Choroid plexus epithelial cell (primary cell): ENCODE measurements at regions not wholly inside any gene's neighbourhood (a gene's known extent, or its start where the extent isn't known, plus 50 kb on each side); places are given as distances from the start of the nearest gene placed in this dataset.

ENCODE experiments used
- DNase-seq: peaks from one replicate; pipeline ENCODE4 v3.0.0-alpha.2; 2010; ENCODE audit warnings: low read depth
- H3K4me3 ChIP-seq: 2 replicates; pipeline ENCODE4 v1.5.1; 2011; ENCODE audit warnings: low read depth, mild to moderate bottlenecking, control low read depth, low read length, moderate library complexity
- TF ChIP-seq, protein P1 (sequence below): conservative IDR thresholded peaks from 2 replicates; pipeline ENCODE4 v1.5.1; 2011; ENCODE audit warnings: low read depth, mild to moderate bottlenecking, control low read depth, inconsistent platforms, low read length, moderate library complexity

DNA sequence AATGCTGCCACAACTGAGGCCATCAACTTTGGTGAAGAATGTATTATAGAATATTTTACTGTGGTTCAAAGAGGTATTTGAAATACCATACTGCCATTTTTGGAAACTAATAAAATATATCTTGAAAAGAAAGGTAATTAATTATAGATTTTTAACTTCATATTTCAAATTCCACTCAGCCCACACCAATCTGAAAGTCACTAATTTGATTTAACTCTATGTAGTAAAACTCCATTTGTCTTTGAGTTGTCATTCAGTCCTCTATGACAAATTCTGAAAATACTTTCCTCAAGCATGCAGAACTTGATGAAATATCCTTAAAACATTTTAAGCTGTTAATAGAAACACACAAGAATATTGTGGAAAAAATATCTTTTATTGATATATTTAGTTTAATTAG is 1196.7 kb upstream of the CITED2 start:
- H3K4me3 ChIP-seq = no peak overlapping the region
- TF ChIP-seq, protein P1, sequence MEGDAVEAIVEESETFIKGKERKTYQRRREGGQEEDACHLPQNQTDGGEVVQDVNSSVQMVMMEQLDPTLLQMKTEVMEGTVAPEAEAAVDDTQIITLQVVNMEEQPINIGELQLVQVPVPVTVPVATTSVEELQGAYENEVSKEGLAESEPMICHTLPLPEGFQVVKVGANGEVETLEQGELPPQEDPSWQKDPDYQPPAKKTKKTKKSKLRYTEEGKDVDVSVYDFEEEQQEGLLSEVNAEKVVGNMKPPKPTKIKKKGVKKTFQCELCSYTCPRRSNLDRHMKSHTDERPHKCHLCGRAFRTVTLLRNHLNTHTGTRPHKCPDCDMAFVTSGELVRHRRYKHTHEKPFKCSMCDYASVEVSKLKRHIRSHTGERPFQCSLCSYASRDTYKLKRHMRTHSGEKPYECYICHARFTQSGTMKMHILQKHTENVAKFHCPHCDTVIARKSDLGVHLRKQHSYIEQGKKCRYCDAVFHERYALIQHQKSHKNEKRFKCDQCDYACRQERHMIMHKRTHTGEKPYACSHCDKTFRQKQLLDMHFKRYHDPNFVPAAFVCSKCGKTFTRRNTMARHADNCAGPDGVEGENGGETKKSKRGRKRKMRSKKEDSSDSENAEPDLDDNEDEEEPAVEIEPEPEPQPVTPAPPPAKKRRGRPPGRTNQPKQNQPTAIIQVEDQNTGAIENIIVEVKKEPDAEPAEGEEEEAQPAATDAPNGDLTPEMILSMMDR = no peak
- no peak for DNase-seq

GRCh38 chr6:140567466-140567865 is 1193.0 kb upstream of the CITED2 start:
- no peak overlapping the region for H3K4me3 ChIP-seq
- peak; percentile 39 for DNase-seq
- TF ChIP-seq, protein P1 = no peak

DNA sequence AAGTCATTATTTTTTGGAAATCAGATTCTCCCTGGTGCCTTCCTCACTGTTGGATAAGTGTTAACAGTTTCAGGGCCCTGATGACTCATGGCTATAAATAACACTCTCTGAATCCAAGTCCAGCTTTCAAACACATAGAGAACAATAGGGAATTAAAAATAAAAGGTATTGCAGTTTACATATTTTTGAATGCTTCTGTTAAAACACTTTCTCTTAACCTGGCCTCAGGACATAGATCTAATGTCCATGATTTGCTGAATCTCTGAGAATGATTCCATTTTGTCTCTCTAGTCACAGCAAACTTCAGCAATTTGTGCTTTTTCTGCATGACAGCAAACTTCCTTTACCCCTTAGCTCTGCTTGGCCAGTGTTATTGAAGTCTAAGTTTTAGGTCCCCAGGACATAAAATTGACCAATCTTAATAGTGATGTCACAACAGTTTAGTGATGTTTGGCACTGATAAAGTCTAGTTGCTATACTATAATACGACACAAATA is 1192.4 kb upstream of the CITED2 start:
- no peak overlapping the region for H3K4me3 ChIP-seq
- DNase-seq = peak; percentile 80
- TF ChIP-seq, protein P1 = no peak

DNA sequence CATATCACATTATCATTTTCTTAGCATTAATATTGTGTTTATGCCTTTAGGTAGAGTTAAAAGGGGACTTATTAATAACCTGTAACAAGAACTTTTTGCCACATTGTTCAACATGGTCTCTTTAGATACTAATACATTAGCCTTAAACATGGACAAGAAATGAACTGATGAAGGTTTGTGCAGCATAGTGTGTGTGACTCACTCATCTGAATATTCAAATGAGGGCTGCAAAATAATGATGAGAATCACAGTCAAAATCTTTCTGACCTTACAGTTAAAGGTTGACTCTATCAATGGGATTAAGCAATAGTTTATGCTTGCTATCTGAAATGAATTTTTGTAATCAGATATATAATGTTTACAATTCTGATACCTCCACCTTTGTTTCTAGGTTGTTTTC is 1189.3 kb upstream of the CITED2 start:
- no peak overlapping the region for H3K4me3 ChIP-seq
- DNase-seq = no peak
- TF ChIP-seq, protein P1 = no peak

- H3K4me3 ChIP-seq = no peak overlapping the region
- no peak for DNase-seq
- TF ChIP-seq, protein P1 = no peak
These were observed 1187.3 kb upstream of the CITED2 start for GRCh38 chr6:140561701-140562100.

- TF ChIP-seq, protein P1 = no peak
- DNase-seq = no peak
- no peak overlapping the region for H3K4me3 ChIP-seq
These were observed 1186.2 kb upstream of the CITED2 start for GRCh38 chr6:140560671-140561070.

GRCh38 chr6:140559458-140559857 is 1185.0 kb upstream of the CITED2 start:
- no peak for DNase-seq
- H3K4me3 ChIP-seq = no peak overlapping the region
- TF ChIP-seq, protein P1 = no peak
